Endothelial cell of umbilical vein (primary cell): ENCODE measurements at regions not wholly inside any gene's neighbourhood (a gene's known extent, or its start where the extent isn't known, plus 50 kb on each side); places are given as distances from the start of the nearest gene placed in this dataset.

Experiments
- BruUV-seq: library from RNA; stranded (reverse); fragments of 400-500 nt; replicated peaks from 2 replicates; lab custom pipeline; 2021; lab: Mats Ljungman, UMichigan
- CTCF ChIA-PET: fragments of 300-600, 350-600 bp; sonication (Branson Sonifier 250); formaldehyde crosslinking; loops from one replicate; lab custom pipeline; 2021; ENCODE audit warnings: antibody characterized with exemption, inconsistent platforms; lab: Charles Lee
- POLR2A ChIA-PET: fragments of 300-600, 350-600 bp; sonication (Branson Sonifier 250); formaldehyde crosslinking; loops from one replicate; lab custom pipeline; 2021; ENCODE audit warnings: antibody characterized with exemption, inconsistent platforms; lab: Charles Lee
- DNase-seq: peaks from one replicate; pipeline ENCODE4 v3.0.0-alpha.2; 2011; ENCODE audit warnings: low read depth, low spot score
- FAIRE-seq: peaks from 2 replicates; lab custom pipeline; 2011; peaks lifted over from hg19 to GRCh38; lab: Jason Lieb, UNC
- H2AFZ ChIP-seq: 2 replicates; pipeline ENCODE4 v1.6.0; 2012; ENCODE audit warnings: low read depth, low read length, control low read depth, inconsistent platforms
- H3K27ac ChIP-seq: 2 replicates; pipeline ENCODE4 v1.5.1; 2011; ENCODE audit warnings: low read depth, mild to moderate bottlenecking, control low read depth, low read length, moderate library complexity; ENCODE audit not compliant: insufficient read depth
- H3K27me3 ChIP-seq, 2 experiments: 2 replicates each; pipeline versions ENCODE4 v1.6.0 to v1.6.1; 2011; ENCODE audit warnings: low read length in 2 of 2, mixed read lengths in 1 of 2; ENCODE audit not compliant: control insufficient read depth in 2 of 2, insufficient read depth in 2 of 2
- H3K36me3 ChIP-seq, 2 experiments: 2 replicates in 1 of 2; 3 replicates in 1 of 2; pipeline ENCODE4 v1.5.1; 2011; ENCODE audit warnings: low read length in 2 of 2, mild to moderate bottlenecking in 1 of 2, moderate library complexity in 1 of 2; ENCODE audit not compliant: control insufficient read depth in 2 of 2, insufficient read depth in 2 of 2; ENCODE audit errors: extremely low read depth in 1 of 2
- H3K4me1 ChIP-seq: 3 replicates; pipeline ENCODE4 v1.5.1; 2011; ENCODE audit warnings: mild to moderate bottlenecking, low read length; ENCODE audit not compliant: control insufficient read depth, insufficient read depth; ENCODE audit errors: extremely low read depth
- H3K4me2 ChIP-seq: 2 replicates; pipeline ENCODE4 v1.6.1; 2011; ENCODE audit warnings: low read length, control low read depth, mixed read lengths; ENCODE audit not compliant: insufficient read depth
- H3K4me3 ChIP-seq, 3 experiments: fragments of 200-600 bp in 1 of 3; sonication (generic), shearing (Covaris generic) in 1 of 3; replicated peaks in 1 of 3; 2 replicates each; pipeline ENCODE4 v1.5.1; 2011 to 2016; ENCODE audit warnings: control low read depth in 3 of 3, low read length in 3 of 3, mild to moderate bottlenecking in 2 of 3, inconsistent platforms in 1 of 3, low read depth in 1 of 3, moderate library complexity in 1 of 3; ENCODE audit not compliant: insufficient read depth in 1 of 3
- H3K79me2 ChIP-seq: 2 replicates; pipeline ENCODE4 v1.6.0; 2012; ENCODE audit warnings: low read length, inconsistent platforms; ENCODE audit not compliant: control insufficient read depth, insufficient read depth
- H3K9ac ChIP-seq: replicated peaks from 2 replicates; pipeline ENCODE3; 2011; ENCODE audit warnings: low read length, control low read depth; ENCODE audit not compliant: insufficient read depth; ENCODE audit errors: extremely low read depth
- H3K9me1 ChIP-seq: replicated peaks from 3 replicates; pipeline ENCODE4 v1.6.0; 2011; ENCODE audit warnings: mild to moderate bottlenecking, low read length; ENCODE audit not compliant: control insufficient read depth, insufficient read depth; ENCODE audit errors: extremely low read depth
- H3K9me3 ChIP-seq: replicated peaks from 2 replicates; pipeline ENCODE4 v1.5.1; 2012; ENCODE audit warnings: low read length, inconsistent platforms; ENCODE audit not compliant: control insufficient read depth, insufficient read depth
- H4K20me1 ChIP-seq: replicated peaks from 2 replicates; pipeline ENCODE3; 2011; ENCODE audit warnings: mild to moderate bottlenecking, low read length; ENCODE audit not compliant: control insufficient read depth, insufficient read depth; ENCODE audit errors: extremely low read depth
- CTCF ChIP-seq, 2 donors: IDR thresholded peaks; 1 replicate in 1 of 2; 2 replicates in 1 of 2; pipeline ENCODE4 v1.5.1; 2011; ENCODE audit warnings: low read length in 2 of 2, mild to moderate bottlenecking in 2 of 2, moderate library complexity in 2 of 2, control low read depth in 1 of 2, inconsistent platforms in 1 of 2, low read depth in 1 of 2; ENCODE audit not compliant: insufficient read depth in 1 of 2; ENCODE audit errors: extremely low read depth in 1 of 2
- EZH2 ChIP-seq: IDR thresholded peaks from 2 replicates; pipeline ENCODE4 v1.6.1; 2012; ENCODE audit warnings: borderline replicate concordance, low read depth, mild to moderate bottlenecking, moderate library complexity, low read length, inconsistent platforms; ENCODE audit not compliant: severe bottlenecking
- FOS ChIP-seq: IDR thresholded peaks from 2 replicates; pipeline ENCODE4 v1.6.1; 2011; ENCODE audit warnings: mild to moderate bottlenecking, low read length, moderate library complexity, borderline replicate concordance; ENCODE audit not compliant: insufficient read depth
- GATA2 ChIP-seq: IDR thresholded peaks from 2 replicates; pipeline ENCODE4 v1.7.0; 2011; ENCODE audit warnings: low read depth, mild to moderate bottlenecking, moderate library complexity, mixed read lengths, low read length; ENCODE audit not compliant: insufficient read length, insufficient read depth
- JUN ChIP-seq: IDR thresholded peaks from 2 replicates; pipeline ENCODE4 v1.6.1; 2011; ENCODE audit warnings: borderline replicate concordance, low read depth; ENCODE audit not compliant: insufficient read length, insufficient read depth
- POLR2A ChIP-seq: IDR thresholded peaks from 2 replicates; pipeline ENCODE4 v1.6.1; 2012; ENCODE audit warnings: low read depth, mild to moderate bottlenecking, control low read depth, low read length
- dilution Hi-C: fragments of 300-500 bp; cut with MboI; formaldehyde crosslinking; loops from one replicate; pipeline ENCODE4 v1.15.0; 2019; ENCODE audit warnings: low sequenced_read_pairs; ENCODE audit not compliant: extremely low pct_ligation_motif_present
- intact Hi-C: fragments of 100-400 bp; cut with micrococcal nuclease; formaldehyde crosslinking; loops from one replicate; pipeline ENCODE4 v1.10.0; 2022
- TF ChIP-seq, protein P1 (sequence below): IDR thresholded peaks from 2 replicates; pipeline ENCODE4 v1.6.1; 2011; ENCODE audit not compliant: insufficient read depth, insufficient read length

- ChIA-PET CTCF (interaction anchor here (0.9 to 2.2 kb wide), 2 partner anchors 10 to 54 kb away, joined by 5 to 8 read pairs; no protein-coding TSS in a partner anchor), POLR2A (no interaction called here)
- H3K4me2 ChIP-seq, result no peak overlapping the region
These were observed 96.5 kb upstream of the CLDN14 start for GRCh38 chr21:36576441-36576840.

More at GRCh38 chr21:36576441-36576840, 96.5 kb upstream of the CLDN14 start:
- dilution Hi-C loops (no loop called here), intact Hi-C loops (no loop called here)
- no peaks in the 10 kb centered on the region for H3K9me1 ChIP-seq
- H3K4me3 ChIP-seq, result no peak overlapping the region
- no peaks in the 10 kb centered on the region for H4K20me1 ChIP-seq
- no TSS peak for BruUV-seq
- DNase-seq, result no peak
- no peaks in the 10 kb centered on the region for H3K9me3 ChIP-seq
- H2AFZ ChIP-seq, result no peak overlapping the region
- FAIRE-seq, result no peak
- H3K27me3 ChIP-seq, result peaks cover 16 to 21% of the 10 kb centered on the region in 2 experiments
- H3K9ac ChIP-seq, result no peak overlapping the region
- no peaks in the 10 kb centered on the region for H3K36me3 ChIP-seq
- no peak overlapping the region for H3K27ac ChIP-seq
- TF ChIP-seq POLR2A (no peak), JUN (no peak), EZH2 (no peak), FOS (no peak), GATA2 (no peak), CTCF (IDR thresholded peaks at IDR 0.05; ENCODE audit: extremely low read depth in 1 of 2, insufficient read depth in 1 of 2, low read depth in 1 of 2, low read length in 2 of 2) (no peak)
- TF ChIP-seq, protein P1, sequence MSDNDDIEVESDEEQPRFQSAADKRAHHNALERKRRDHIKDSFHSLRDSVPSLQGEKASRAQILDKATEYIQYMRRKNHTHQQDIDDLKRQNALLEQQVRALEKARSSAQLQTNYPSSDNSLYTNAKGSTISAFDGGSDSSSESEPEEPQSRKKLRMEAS, result no peak
- H3K79me2 ChIP-seq, result no peaks in the 10 kb centered on the region
- H3K4me1 ChIP-seq, result no peaks in the 10 kb centered on the region
